ENCODE measurements at regions not wholly inside any gene's neighbourhood (a gene's known extent, or its start where the extent isn't known, plus 50 kb on each side); places are given as distances from the start of the nearest gene placed in this dataset.
A peak's percentile ranks its signal among the peaks of the same experiment; 100 is the strongest.

- no peaks in the 10 kb centered on the region for H3K27me3 ChIP-seq (ENCODE audit: low read depth, low read length)
- no peak overlapping the region for H3K4me2 ChIP-seq (ENCODE audit: low read length)
- H3K9me3 ChIP-seq (ENCODE audit: insufficient read depth, low read length), result peaks cover 34% of the 10 kb centered on the region
- H3K9ac ChIP-seq (ENCODE audit: low read length), result no peak overlapping the region
- no peak overlapping the region for H3K27ac ChIP-seq (ENCODE audit: low read length)
- H4K20me1 ChIP-seq (ENCODE audit: insufficient read depth, low read length), result no peaks in the 10 kb centered on the region
- H2AFZ ChIP-seq (ENCODE audit: low read depth, low read length), result no peak overlapping the region
- H3K36me3 ChIP-seq (replicated peaks; ENCODE audit: low read depth, low read length), result peaks cover 22% of the 10 kb centered on the region
- no peak overlapping the region for H3K4me3 ChIP-seq (ENCODE audit: low read length)
- peaks cover 5% of the 10 kb centered on the region; the same call in 1 of the 2 replicates for H3K4me1 ChIP-seq (ENCODE audit: low read length)
- no peak for TF ChIP-seq EZH2phosphoT487 (IDR thresholded peaks at IDR 0.05; ENCODE audit: low read depth)
- H3K79me2 ChIP-seq (ENCODE audit: low read length), result no peaks in the 10 kb centered on the region
Measured at GRCh38 chr21:25240974-25241373, 366.3 kb downstream of the MRPL39 start.

DNA sequence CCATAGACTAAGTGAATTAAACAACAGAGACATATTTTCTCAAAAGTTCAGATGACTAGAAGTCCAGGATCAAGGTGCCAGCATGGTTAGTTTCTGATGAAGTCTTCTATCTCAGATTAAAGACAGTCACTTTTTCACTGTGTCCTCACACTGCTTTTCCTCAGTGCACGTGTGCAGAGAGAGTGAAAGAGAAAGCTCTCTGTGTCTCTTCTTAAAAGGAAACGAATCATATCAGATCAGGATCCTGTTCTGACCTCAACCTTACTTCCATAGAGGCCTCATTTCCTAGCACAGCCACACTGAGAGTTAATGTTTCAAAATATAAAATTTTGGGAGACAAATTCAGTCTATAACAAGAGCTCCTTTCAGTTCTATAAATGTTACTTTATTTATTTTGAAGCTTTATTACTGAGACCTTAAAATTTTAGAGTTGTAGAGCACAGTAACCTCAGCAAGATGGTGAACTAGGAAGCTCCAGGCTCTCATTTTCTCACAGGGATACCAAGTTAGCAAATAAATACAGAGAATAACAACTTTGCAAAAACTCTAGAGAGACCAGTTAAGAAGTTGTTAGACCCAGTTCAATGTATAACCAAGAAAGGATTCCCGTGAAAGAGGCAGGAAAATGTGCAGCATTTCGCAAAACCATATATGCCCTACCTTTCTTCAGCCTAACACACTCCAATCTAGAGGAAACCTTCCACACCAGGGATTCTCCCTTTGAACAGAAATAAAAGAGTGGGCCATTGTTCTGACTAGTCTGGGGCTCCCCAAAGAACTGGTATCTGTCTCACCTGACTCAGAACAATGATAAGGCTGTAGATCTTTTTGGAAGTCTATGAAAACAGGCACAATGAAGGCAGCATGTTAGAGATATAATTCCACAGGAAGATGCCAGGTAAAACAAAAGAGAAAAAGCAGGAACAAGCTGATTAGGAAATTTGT lies 372.2 kb downstream of the MRPL39 start:
- H4K20me1 ChIP-seq (ENCODE audit: insufficient read depth, low read length), result no peaks in the 10 kb centered on the region
- H3K4me3 ChIP-seq (ENCODE audit: low read length), result 0 out of 2 replicates have a peak overlapping the region, but pooled peaks have one; percentile 12
- H3K79me2 ChIP-seq (ENCODE audit: low read length), result no peaks in the 10 kb centered on the region
- H3K27ac ChIP-seq (ENCODE audit: low read length), result no peak overlapping the region
- H3K4me1 ChIP-seq (ENCODE audit: low read length), result peaks cover 5% of the 10 kb centered on the region; the same call in 1 of the 2 replicates
- H2AFZ ChIP-seq (ENCODE audit: low read depth, low read length), result peak overlapping the region; percentile 93
- TF ChIP-seq CTCF (IDR thresholded peaks at IDR 0.05; ENCODE audit: low read depth, low read length) (no peak), EZH2phosphoT487 (IDR thresholded peaks at IDR 0.05; ENCODE audit: low read depth) (no peak)
- H3K9ac ChIP-seq (ENCODE audit: low read length), result no peak overlapping the region
- H3K9me3 ChIP-seq (ENCODE audit: insufficient read depth, low read length), result peaks cover 15% of the 10 kb centered on the region
- no peaks in the 10 kb centered on the region for H3K27me3 ChIP-seq (ENCODE audit: low read depth, low read length)
- peaks cover 21% of the 10 kb centered on the region for H3K36me3 ChIP-seq (replicated peaks; ENCODE audit: low read depth, low read length)
- peak overlapping the region; percentile 42 for H3K4me2 ChIP-seq (ENCODE audit: low read length)

- Histone ChIP-seq H3K4me3 (ENCODE audit: low read length) (no peak overlapping the region), H3K27ac (ENCODE audit: low read length) (no peak overlapping the region), H3K27me3 (ENCODE audit: low read depth, low read length) (no peaks in the 10 kb centered on the region), H3K4me2 (ENCODE audit: low read length) (no peak overlapping the region), H3K4me1 (ENCODE audit: low read length) (peaks cover 5% of the 10 kb centered on the region), H3K9ac (ENCODE audit: low read length) (no peak overlapping the region), H3K36me3 (replicated peaks; ENCODE audit: low read depth, low read length) (peaks cover 20% of the 10 kb centered on the region), H3K79me2 (ENCODE audit: low read length) (no peaks in the 10 kb centered on the region), H4K20me1 (ENCODE audit: insufficient read depth, low read length) (no peaks in the 10 kb centered on the region), H3K9me3 (ENCODE audit: insufficient read depth, low read length) (peaks cover 18% of the 10 kb centered on the region; the same call in 1 of the 2 replicates), H2AFZ (ENCODE audit: low read depth, low read length) (no peak overlapping the region)
- no peak for TF ChIP-seq EZH2phosphoT487 (IDR thresholded peaks at IDR 0.05; ENCODE audit: low read depth)
- no peak for TF ChIP-seq CTCF (IDR thresholded peaks at IDR 0.05; ENCODE audit: low read depth, low read length)
Measured at GRCh38 chr21:25220954-25221353, 386.3 kb downstream of the MRPL39 start.

DNA sequence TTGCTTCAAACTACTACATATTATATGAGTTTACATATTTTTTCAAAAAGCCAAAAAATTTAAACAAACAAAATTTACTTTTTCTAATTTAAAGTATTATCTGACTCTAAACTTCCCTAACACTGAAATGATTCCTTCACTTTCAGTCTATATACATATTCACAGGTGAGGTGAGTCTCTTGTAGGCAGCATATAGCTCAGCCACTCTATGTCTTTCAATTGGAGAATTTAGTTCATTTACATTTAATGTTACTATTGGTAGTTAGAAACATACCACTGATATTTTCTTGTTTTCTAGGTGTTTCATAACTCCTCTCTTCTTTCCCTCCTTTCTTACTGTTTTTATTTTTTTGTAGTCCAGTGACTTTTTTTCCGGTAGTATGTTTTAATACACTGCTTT lies 387.1 kb downstream of the MRPL39 start:
- Histone ChIP-seq H3K4me3 (ENCODE audit: low read length) (no peak overlapping the region), H3K9me3 (ENCODE audit: insufficient read depth, low read length) (peaks cover 18% of the 10 kb centered on the region; the same call in 1 of the 2 replicates), H4K20me1 (ENCODE audit: insufficient read depth, low read length) (no peaks in the 10 kb centered on the region), H3K79me2 (ENCODE audit: low read length) (no peaks in the 10 kb centered on the region), H3K36me3 (replicated peaks; ENCODE audit: low read depth, low read length) (peaks cover 22% of the 10 kb centered on the region), H3K27ac (ENCODE audit: low read length) (no peak overlapping the region), H3K4me2 (ENCODE audit: low read length) (no peak overlapping the region), H3K27me3 (ENCODE audit: low read depth, low read length) (no peaks in the 10 kb centered on the region), H3K4me1 (ENCODE audit: low read length) (peaks cover 9% of the 10 kb centered on the region), H3K9ac (ENCODE audit: low read length) (no peak overlapping the region), H2AFZ (ENCODE audit: low read depth, low read length) (no peak overlapping the region)
- TF ChIP-seq CTCF (IDR thresholded peaks at IDR 0.05; ENCODE audit: low read depth, low read length) (no peak), EZH2phosphoT487 (IDR thresholded peaks at IDR 0.05; ENCODE audit: low read depth) (no peak)

Measured in OCI-LY3 (cell line).